ENCODE measurements at regions not wholly inside any gene's neighbourhood (a gene's known extent, or its start where the extent isn't known, plus 50 kb on each side); places are given as distances from the start of the nearest gene placed in this dataset.

- Histone ChIP-seq H2AK9ac (replicated peaks; ENCODE audit: low read depth, low read length, poor library complexity) (no peak overlapping the region), H4K91ac (ENCODE audit: insufficient read depth, low read depth, low read length) (no peak overlapping the region), H3K9ac (ENCODE audit: low read depth, low read length) (no peak overlapping the region), H3K27me3 (ENCODE audit: control insufficient read depth, insufficient read depth, low read length) (no peaks in the 10 kb centered on the region), H2AFZ (replicated peaks; ENCODE audit: low read length, poor library complexity) (no peak overlapping the region), H3K4me2 (ENCODE audit: low read depth, low read length) (no peak overlapping the region), H3K79me1 (ENCODE audit: low read depth in 1 of 2, low read length in 2 of 2) (no peaks in the 10 kb centered on the region), H2BK20ac (ENCODE audit: low read depth, low read length) (no peak overlapping the region), H2BK15ac (ENCODE audit: low read depth, low read length) (no peak overlapping the region), H4K5ac (ENCODE audit: low read depth, low read length) (no peak overlapping the region), H3K4me1 (ENCODE audit: control insufficient read depth, insufficient read depth, low read length) (no peaks in the 10 kb centered on the region), H3K23ac (ENCODE audit: low read depth, low read length) (no peak overlapping the region), H3K14ac (replicated peaks; ENCODE audit: low read depth, low read length) (no peak overlapping the region), H3K56ac (ENCODE audit: extremely low read depth, insufficient read depth, low read length) (no peak overlapping the region), H3K36me3 (ENCODE audit: control insufficient read depth, insufficient read depth, low read length) (no peaks in the 10 kb centered on the region), H4K8ac (ENCODE audit: low read depth in 2 of 2, low read length in 2 of 2) (no peak overlapping the region), H3K27ac (ENCODE audit: insufficient read depth, low read length) (no peak overlapping the region), H3K18ac (ENCODE audit: low read depth, low read length) (no peak overlapping the region), H3K4me3 (ENCODE audit: insufficient read depth, low read depth, low read length) (no peak overlapping the region), H4K20me1 (ENCODE audit: insufficient read depth, low read length) (no peaks in the 10 kb centered on the region), H3K9me3 (ENCODE audit: control insufficient read depth, insufficient read depth, low read length) (peaks cover 2% of the 10 kb centered on the region; the same call in 1 of the 2 replicates), H3K4ac (ENCODE audit: low read depth, low read length) (no peak overlapping the region), H3K9me1 (ENCODE audit: insufficient read depth, low read length) (no peaks in the 10 kb centered on the region), H2BK5ac (ENCODE audit: low read depth, low read length, poor library complexity, severe bottlenecking) (no peak overlapping the region), H2AK5ac (ENCODE audit: low read depth, low read length) (no peak overlapping the region), H2BK120ac (ENCODE audit: low read depth, low read length) (no peak overlapping the region)
- TF ChIP-seq CTCF (conservative IDR thresholded peaks at IDR 0.05; ENCODE audit: low read depth, low read length) (no peak), BHLHE40 (IDR thresholded peaks at IDR 0.05; ENCODE audit: low read depth, low read length) (no peak), RCOR1 (IDR thresholded peaks at IDR 0.05; ENCODE audit: insufficient replicate concordance, low read length) (no peak), CEBPB (IDR thresholded peaks at IDR 0.05; ENCODE audit: low read depth, low read length) (no peak)
- dilution Hi-C loops (cut with HindIII; ENCODE audit: low sequenced_read_pairs, unreplicated experiment) (no loop called here), intact Hi-C loops (cut with micrococcal nuclease) (no loop called here), in situ Hi-C loops (cut with MboI; ENCODE audit: low sequenced_read_pairs) (no loop called here)
- no TSS peak for BruUV-seq (replicated peaks)
- no CpG with 5 or more reads among the region's 5 CpGs for WGBS, 2 experiments (ENCODE audit: extremely low coverage in 2 of 2, insufficient read length in 1 of 2)
- POLR2A ChIA-PET (ENCODE audit: unreplicated experiment): no interaction called here
- ATAC-seq (ENCODE audit: low read depth) (no peak), DNase-seq (no peak)
- CTCF ChIA-PET: no interaction called here
Observed at GRCh38 chrX:147072747-147073146, 258.2 kb upstream of the CXorf51A start.
